Mesendoderm (in vitro differentiated cells): ENCODE measurements at regions not wholly inside any gene's neighbourhood (a gene's known extent, or its start where the extent isn't known, plus 50 kb on each side); places are given as distances from the start of the nearest gene placed in this dataset.
A peak's percentile ranks its signal among the peaks of the same experiment; 100 is the strongest.

ENCODE experiments used
- DNase-seq: peaks from one replicate; pipeline ENCODE4 v3.0.0; 2013
- H2AK5ac ChIP-seq: 2 replicates; pipeline ENCODE4 v1.6.1; 2013; ENCODE audit warnings: low read length, inconsistent platforms
- H2BK120ac ChIP-seq: 2 replicates; pipeline ENCODE4 v1.6.1; 2013; ENCODE audit warnings: low read depth, mild to moderate bottlenecking, low read length, moderate library complexity, mixed read lengths
- H2BK15ac ChIP-seq: replicated peaks from 2 replicates; pipeline ENCODE4 v1.6.1; 2013; ENCODE audit warnings: low read depth, mild to moderate bottlenecking, moderate library complexity
- H2BK5ac ChIP-seq: 2 replicates; pipeline ENCODE4 v1.6.1; 2013; ENCODE audit warnings: low read length, inconsistent platforms
- H3K18ac ChIP-seq: 2 replicates; pipeline ENCODE4 v1.6.1; 2013; ENCODE audit warnings: mild to moderate bottlenecking, low read length, mixed read lengths
- H3K23ac ChIP-seq: one replicate; pipeline ENCODE4 v1.6.1; 2013; ENCODE audit warnings: low read length
- H3K27ac ChIP-seq: 2 replicates; pipeline ENCODE4 v1.5.1; 2013; ENCODE audit warnings: low read depth, mild to moderate bottlenecking, inconsistent platforms, low read length, moderate library complexity
- H3K27me3 ChIP-seq: 2 replicates; pipeline ENCODE4 v1.6.1; 2013; ENCODE audit warnings: low read length, control low read depth, mild to moderate bottlenecking, inconsistent platforms; ENCODE audit not compliant: insufficient read depth, poor library complexity
- H3K36me3 ChIP-seq: 2 replicates; pipeline ENCODE4 v1.6.1; 2013; ENCODE audit warnings: low read length, inconsistent platforms; ENCODE audit not compliant: control insufficient read depth, insufficient read depth
- H3K4ac ChIP-seq: one replicate; pipeline ENCODE4 v1.6.1; 2013; ENCODE audit warnings: low read depth, mild to moderate bottlenecking, low read length, moderate library complexity
- H3K4me1 ChIP-seq: 2 replicates; pipeline ENCODE4 v1.6.1; 2013; ENCODE audit warnings: low read depth, low read length, inconsistent platforms; ENCODE audit not compliant: control insufficient read depth
- H3K4me2 ChIP-seq: 2 replicates; pipeline ENCODE4 v1.6.1; 2013; ENCODE audit warnings: low read length
- H3K4me3 ChIP-seq: 2 replicates; pipeline ENCODE4 v1.5.1; 2013; ENCODE audit warnings: mild to moderate bottlenecking, low read length
- H3K56ac ChIP-seq: one replicate; pipeline ENCODE4 v1.6.1; 2013; ENCODE audit warnings: low read length
- H3K79me1 ChIP-seq: 2 replicates; pipeline ENCODE4 v1.6.1; 2013; ENCODE audit warnings: low read length, inconsistent platforms
- H3K79me2 ChIP-seq: 2 replicates; pipeline ENCODE4 v1.6.1; 2013; ENCODE audit warnings: mild to moderate bottlenecking, low read length; ENCODE audit not compliant: control insufficient read depth, insufficient read depth
- H3K9ac ChIP-seq: 2 replicates; pipeline ENCODE4 v1.6.1; 2013; ENCODE audit warnings: low read length, inconsistent platforms
- H4K5ac ChIP-seq: one replicate; pipeline ENCODE4 v1.6.1; 2013; ENCODE audit warnings: low read length
- H4K8ac ChIP-seq: one replicate; pipeline ENCODE4 v1.6.1; 2013; ENCODE audit warnings: low read depth, mild to moderate bottlenecking, control low read depth, low read length, moderate library complexity
- WGBS: extraction: QIAGEN DNeasy Blood & Tissue Kit; methylation state at CpG from one replicate; pipeline ENCODE4 v1.1.7; 2013; ENCODE audit warnings: low lambda C conversion rate, missing lambda C conversion rate; ENCODE audit not compliant: insufficient coverage; ENCODE audit errors: extremely low coverage; 5-methylcytosine and 5-hydroxymethylcytosine counted together

DNA sequence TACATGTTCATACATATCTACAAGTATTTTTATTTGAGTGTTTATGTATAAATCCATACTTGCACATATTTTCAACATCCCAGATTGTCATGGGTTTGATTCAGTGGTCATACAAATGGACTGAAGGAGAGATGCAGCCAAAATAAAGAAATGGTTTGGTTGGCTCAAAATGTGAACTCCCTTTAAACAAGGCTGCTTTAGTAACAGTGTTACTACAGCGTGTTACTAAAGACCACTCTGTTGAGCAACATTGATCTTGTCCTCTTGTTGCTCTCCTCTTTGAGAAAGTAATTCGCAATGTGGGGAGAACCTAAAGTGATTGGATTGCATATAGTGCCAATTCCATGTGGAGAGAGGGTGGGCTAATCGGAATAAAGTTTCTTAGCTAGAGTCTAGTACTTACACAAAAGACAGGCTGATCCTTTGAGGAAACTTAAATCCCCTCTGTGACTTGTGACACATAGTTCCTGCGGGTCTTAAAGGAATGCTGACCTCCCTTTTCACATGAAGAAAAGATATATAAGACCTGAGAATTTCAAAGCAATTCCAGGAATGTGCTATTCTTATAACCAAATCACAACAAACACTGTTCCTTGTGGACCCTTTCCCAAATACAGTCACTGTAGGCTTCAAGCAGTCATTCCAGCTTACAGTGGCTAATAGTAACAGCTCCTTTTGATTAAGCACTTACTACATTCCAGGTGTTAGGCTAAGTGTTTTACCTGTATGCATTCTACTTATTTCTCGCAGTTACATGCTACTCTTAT lies 144.3 kb downstream of the FZD1 start:
- no peaks in the 10 kb centered on the region for H3K27me3 ChIP-seq
- DNase-seq: peak; percentile 51
- H3K4ac ChIP-seq: no peak overlapping the region
- no peak overlapping the region for H3K4me3 ChIP-seq
- H3K27ac ChIP-seq: no peak overlapping the region
- no peaks in the 10 kb centered on the region for H3K36me3 ChIP-seq
- no peak overlapping the region for H4K5ac ChIP-seq
- no peak overlapping the region for H3K23ac ChIP-seq
- H3K9ac ChIP-seq: no peak overlapping the region
- H2BK15ac ChIP-seq: no peak overlapping the region
- no peak overlapping the region for H2BK5ac ChIP-seq
- H3K79me2 ChIP-seq: no peaks in the 10 kb centered on the region
- no peak overlapping the region for H3K18ac ChIP-seq
- H3K4me1 ChIP-seq: no peaks in the 10 kb centered on the region
- H4K8ac ChIP-seq: no peak overlapping the region
- H3K56ac ChIP-seq: no peak overlapping the region
- WGBS: no CpG with 5 or more reads among the region's 5 CpGs
- no peak overlapping the region for H2BK120ac ChIP-seq
- no peak overlapping the region for H2AK5ac ChIP-seq
- H3K4me2 ChIP-seq: no peak overlapping the region
- no peaks in the 10 kb centered on the region for H3K79me1 ChIP-seq

DNA sequence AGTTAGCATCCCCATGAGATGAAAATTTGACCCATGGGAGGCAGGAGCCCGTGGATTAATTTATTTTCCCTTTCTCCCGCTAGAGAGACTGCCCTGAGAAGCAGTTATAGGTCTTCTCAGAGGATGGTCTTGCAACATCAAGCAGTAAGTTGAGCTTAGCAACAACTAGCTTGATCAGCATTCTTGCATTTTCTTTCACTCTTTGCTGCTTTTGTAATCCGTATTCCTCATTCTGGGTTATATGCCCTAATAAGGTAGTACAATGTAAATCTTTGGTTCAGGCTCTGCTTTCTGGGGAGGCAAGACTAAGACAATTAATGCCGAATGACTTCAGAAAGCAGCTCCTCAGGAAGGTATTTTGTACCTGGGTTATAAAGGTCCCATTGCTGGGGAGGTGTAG lies 146.8 kb downstream of the FZD1 start:
- no peak overlapping the region for H3K4me2 ChIP-seq
- no peaks in the 10 kb centered on the region for H3K4me1 ChIP-seq
- no peaks in the 10 kb centered on the region for H3K36me3 ChIP-seq
- H3K9ac ChIP-seq: no peak overlapping the region
- H2BK5ac ChIP-seq: no peak overlapping the region
- DNase-seq: no peak
- no peak overlapping the region for H2BK15ac ChIP-seq
- no peak overlapping the region for H3K23ac ChIP-seq
- no peak overlapping the region for H4K8ac ChIP-seq
- H2AK5ac ChIP-seq: no peak overlapping the region
- no peaks in the 10 kb centered on the region for H3K27me3 ChIP-seq
- H2BK120ac ChIP-seq: no peak overlapping the region
- H3K4ac ChIP-seq: no peak overlapping the region
- H3K4me3 ChIP-seq: no peak overlapping the region
- H3K79me1 ChIP-seq: no peaks in the 10 kb centered on the region
- H4K5ac ChIP-seq: no peak overlapping the region
- H3K56ac ChIP-seq: no peak overlapping the region
- WGBS: no CpG with 5 or more reads among the region's 4 CpGs
- H3K27ac ChIP-seq: no peak overlapping the region
- no peak overlapping the region for H3K18ac ChIP-seq
- H3K79me2 ChIP-seq: no peaks in the 10 kb centered on the region

GRCh38 chr7:91412298-91412697 lies 148.1 kb downstream of the FZD1 start:
- Histone ChIP-seq H3K27me3 (no peaks in the 10 kb centered on the region), H3K27ac (no peak overlapping the region), H3K79me1 (no peaks in the 10 kb centered on the region), H3K56ac (no peak overlapping the region), H3K79me2 (no peaks in the 10 kb centered on the region), H3K36me3 (no peaks in the 10 kb centered on the region), H3K4ac (no peak overlapping the region), H4K8ac (no peak overlapping the region), H3K9ac (no peak overlapping the region), H3K4me2 (no peak overlapping the region), H2BK5ac (no peak overlapping the region), H3K23ac (no peak overlapping the region), H2AK5ac (no peak overlapping the region), H3K4me1 (no peaks in the 10 kb centered on the region), H3K18ac (no peak overlapping the region), H4K5ac (no peak overlapping the region), H3K4me3 (no peak overlapping the region), H2BK120ac (no peak overlapping the region), H2BK15ac (no peak overlapping the region)
- DNase-seq: no peak
- WGBS: no CpG with 5 or more reads among the region's 2 CpGs

DNA sequence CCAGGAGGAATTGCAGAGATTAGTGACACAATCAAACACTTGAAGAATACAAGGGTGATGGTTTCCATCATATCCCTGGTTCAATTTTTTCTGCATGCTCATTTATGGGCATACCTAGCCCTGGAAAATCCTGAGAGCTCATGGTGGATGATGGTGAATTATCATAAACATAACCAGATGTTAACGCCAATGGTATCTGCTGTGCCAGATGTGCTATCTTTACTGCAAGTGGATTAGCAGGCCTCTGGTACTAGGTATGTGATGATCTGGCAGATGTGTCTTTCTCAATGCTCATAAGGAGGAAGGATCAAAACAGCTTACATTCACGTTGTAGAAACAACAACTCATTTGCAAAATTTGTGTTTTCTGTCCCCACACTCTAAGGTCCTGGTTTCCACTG lies 150.5 kb downstream of the FZD1 start:
- Histone ChIP-seq H3K4ac (no peak overlapping the region), H3K4me3 (no peak overlapping the region), H2BK15ac (no peak overlapping the region), H4K5ac (no peak overlapping the region), H3K36me3 (no peaks in the 10 kb centered on the region), H2BK120ac (no peak overlapping the region), H3K9ac (no peak overlapping the region), H3K23ac (no peak overlapping the region), H3K27me3 (no peaks in the 10 kb centered on the region), H2BK5ac (no peak overlapping the region), H3K56ac (no peak overlapping the region), H3K4me2 (no peak overlapping the region), H3K79me1 (no peaks in the 10 kb centered on the region), H3K79me2 (no peaks in the 10 kb centered on the region), H3K18ac (no peak overlapping the region), H4K8ac (no peak overlapping the region), H3K27ac (no peak overlapping the region), H2AK5ac (no peak overlapping the region), H3K4me1 (no peaks in the 10 kb centered on the region)
- WGBS: no CpG with 5 or more reads among the region's 2 CpGs
- no peak for DNase-seq

GRCh38 chr7:91416155-91416865 lies 152.1 kb downstream of the FZD1 start:
- H3K56ac ChIP-seq: no peak overlapping the region
- no peaks in the 10 kb centered on the region for H3K79me2 ChIP-seq
- no peak overlapping the region for H4K5ac ChIP-seq
- H3K18ac ChIP-seq: no peak overlapping the region
- no peak overlapping the region for H3K9ac ChIP-seq
- H3K79me1 ChIP-seq: no peaks in the 10 kb centered on the region
- no peak overlapping the region for H2BK5ac ChIP-seq
- no peak overlapping the region for H2BK120ac ChIP-seq
- H3K27ac ChIP-seq: no peak overlapping the region
- no peak overlapping the region for H3K4me3 ChIP-seq
- no peak overlapping the region for H3K4me2 ChIP-seq
- WGBS: no CpG with 5 or more reads among the region's 4 CpGs
- no peak for DNase-seq
- no peaks in the 10 kb centered on the region for H3K4me1 ChIP-seq
- no peak overlapping the region for H3K4ac ChIP-seq
- no peaks in the 10 kb centered on the region for H3K36me3 ChIP-seq
- H4K8ac ChIP-seq: no peak overlapping the region
- no peaks in the 10 kb centered on the region for H3K27me3 ChIP-seq
- no peak overlapping the region for H2BK15ac ChIP-seq
- H3K23ac ChIP-seq: no peak overlapping the region
- H2AK5ac ChIP-seq: no peak overlapping the region
